GM12878 (cell line): ENCODE measurements at regions not wholly inside any gene's neighbourhood (a gene's known extent, or its start where the extent isn't known, plus 50 kb on each side); places are given as distances from the start of the nearest gene placed in this dataset.

Experiments used
- ATAC-seq: fragments of 200-7000 bp; cut with Tn5 transposase; 3 replicates; pipeline ENCODE4 v1.9.1; 2020; ENCODE audit warnings: mild to moderate bottlenecking, moderate library complexity
- BruUV-seq: library from RNA; stranded (reverse); fragments of 400-500 nt; replicated peaks from 2 replicates; lab custom pipeline; 2021; lab: Mats Ljungman, UMichigan
- CTCF ChIA-PET: fragments of 300-600 bp; sonication (Branson Sonifier 250); formaldehyde crosslinking; extraction: SDS; loops from one replicate; lab custom pipeline; 2021; ENCODE audit warnings: inconsistent platforms; lab: Yijun Ruan, JAX
- POLR2A ChIA-PET: fragments of 350-600 bp; formaldehyde crosslinking; extraction: SDS; loops from one replicate; lab custom pipeline; 2021; ENCODE audit warnings: inconsistent platforms; lab: Charles Lee
- RAD21 ChIA-PET: fragments of 300-600 bp; sonication (Branson Sonifier 250); formaldehyde crosslinking; loops from one replicate; lab custom pipeline; 2023; ENCODE audit warnings: antibody characterized with exemption; ENCODE audit not compliant: unreplicated experiment; lab: Charles Lee
- SMC1A ChIA-PET: fragments of 300-600 bp; sonication (Branson Sonifier 250); formaldehyde crosslinking; loops from one replicate; lab custom pipeline; 2023; ENCODE audit not compliant: unreplicated experiment, uncharacterized antibody; lab: Charles Lee
- DNase-seq: peaks from one replicate; pipeline ENCODE4 v3.0.0-alpha.2; 2011; ENCODE audit warnings: low read depth, low spot score
- FAIRE-seq: peaks from 3 replicates; lab custom pipeline; 2011; peaks lifted over from hg19 to GRCh38; lab: Jason Lieb, UNC
- H2AFZ ChIP-seq: 2 replicates; pipeline ENCODE4 v1.6.0; 2011; ENCODE audit warnings: low read depth, low read length, control low read depth; ENCODE audit not compliant: control insufficient read depth
- H3K27ac ChIP-seq: 2 replicates; pipeline ENCODE4 v1.5.1; 2011; ENCODE audit warnings: control low read depth; ENCODE audit not compliant: control insufficient read depth, insufficient read depth
- H3K27me3 ChIP-seq, 2 experiments: replicated peaks in 1 of 2; 2 replicates each; pipeline versions ENCODE4 v1.6.0 to v1.6.1; 2011; ENCODE audit warnings: low read length in 1 of 2; ENCODE audit not compliant: control insufficient read depth in 2 of 2, insufficient read depth in 2 of 2
- H3K36me3 ChIP-seq, 2 experiments: 2 replicates each; pipeline ENCODE4 v1.5.1; 2011; ENCODE audit warnings: low read length in 1 of 2; ENCODE audit not compliant: control insufficient read depth in 2 of 2, insufficient read depth in 2 of 2
- H3K4me1 ChIP-seq: 2 replicates; pipeline ENCODE4 v1.6.1; 2011; ENCODE audit warnings: mild to moderate bottlenecking, low read length, moderate library complexity, mixed read lengths; ENCODE audit not compliant: control insufficient read depth, insufficient read depth
- H3K4me2 ChIP-seq: 2 replicates; pipeline ENCODE4 v1.6.0; 2011; ENCODE audit warnings: control low read depth; ENCODE audit not compliant: control insufficient read depth, insufficient read depth
- H3K4me3 ChIP-seq: fragments of 200-600 bp; sonication (generic); 2 replicates; pipeline ENCODE4 v1.5.1; 2016
- H3K79me2 ChIP-seq: 2 replicates; pipeline ENCODE4 v1.6.0; 2011; ENCODE audit warnings: low read length; ENCODE audit not compliant: control insufficient read depth, insufficient read depth
- H3K9ac ChIP-seq: 2 replicates; pipeline ENCODE4 v1.8.0; 2011; ENCODE audit warnings: low read length, control low read depth, mixed read lengths; ENCODE audit not compliant: control insufficient read depth, insufficient read depth
- H3K9me3 ChIP-seq: replicated peaks from 3 replicates; pipeline ENCODE4 v1.5.1; 2011; ENCODE audit warnings: mild to moderate bottlenecking, low read length; ENCODE audit not compliant: control insufficient read depth, insufficient read depth
- H4K20me1 ChIP-seq: 2 replicates; pipeline ENCODE4 v1.6.0; 2011; ENCODE audit not compliant: control insufficient read depth, insufficient read depth
- BCL11A ChIP-seq: IDR thresholded peaks from 2 replicates; pipeline ENCODE4 v1.6.1; 2011; ENCODE audit warnings: low read depth, low read length
- BCLAF1 ChIP-seq: fragments of 450-650 bp; IDR thresholded peaks from 2 replicates; pipeline ENCODE4 v1.6.1; 2017; ENCODE audit warnings: antibody characterized with exemption, mild to moderate bottlenecking, moderate library complexity
- EED ChIP-seq: sonication (generic); IDR thresholded peaks from 2 replicates; pipeline ENCODE4 v1.6.1; 2016; ENCODE audit warnings: antibody characterized with exemption, low read depth
- ELK1 ChIP-seq: IDR thresholded peaks from 2 replicates; pipeline ENCODE4 v1.6.1; 2012; ENCODE audit warnings: low read depth, low read length, improper control_type of control experiment
- EP300 ChIP-seq, 2 experiments: fragments of 150-350 bp in 1 of 2; IDR thresholded peaks; 2 replicates each; pipeline ENCODE4 v1.6.1; 2011 to 2012; ENCODE audit warnings: low read depth in 2 of 2, low read length in 2 of 2, borderline replicate concordance in 1 of 2, improper control_type of control experiment in 1 of 2, inconsistent platforms in 1 of 2; ENCODE audit not compliant: control insufficient read depth in 1 of 2
- HSF1 ChIP-seq: fragments of 150-350 bp; IDR thresholded peaks from 2 replicates; pipeline ENCODE4 v1.6.1; 2014; ENCODE audit warnings: mild to moderate bottlenecking, low read depth, low read length
- MTA2 ChIP-seq: fragments of 450-650 bp; IDR thresholded peaks from 2 replicates; pipeline ENCODE4 v1.6.1; 2016; ENCODE audit warnings: low read depth, mild to moderate bottlenecking, moderate library complexity
- NFYA ChIP-seq: IDR thresholded peaks from 2 replicates; pipeline ENCODE4 v1.6.1; 2011; ENCODE audit warnings: low read depth, mild to moderate bottlenecking, low read length, improper control_type of control experiment, borderline replicate concordance
- SKIL ChIP-seq: fragments of 450-650 bp; IDR thresholded peaks from 2 replicates; pipeline ENCODE4 v1.6.1; 2017; ENCODE audit warnings: mild to moderate bottlenecking, low read depth, inconsistent platforms; ENCODE audit not compliant: poor library complexity, severe bottlenecking
- SRF ChIP-seq, 2 experiments: IDR thresholded peaks; 2 replicates each; pipeline ENCODE4 v1.6.1; 2011; ENCODE audit warnings: low read depth in 2 of 2, low read length in 2 of 2, mild to moderate bottlenecking in 1 of 2, moderate library complexity in 1 of 2
- STAT3 ChIP-seq: IDR thresholded peaks from 2 replicates; pipeline ENCODE4 v1.6.1; 2011; ENCODE audit warnings: low read depth, low read length, improper control_type of control experiment
- TAF1 ChIP-seq: IDR thresholded peaks from 2 replicates; pipeline ENCODE4 v1.6.1; 2011; ENCODE audit warnings: mild to moderate bottlenecking, low read depth, low read length, borderline replicate concordance
- ZBED1 ChIP-seq: IDR thresholded peaks from 2 replicates; pipeline ENCODE4 v1.6.1; 2016; ENCODE audit warnings: borderline replicate concordance
- ZBTB11 ChIP-seq: fragments of 450-650 bp; formaldehyde crosslinking; IDR thresholded peaks from 2 replicates; pipeline ENCODE4 v1.5.0; 2022; ENCODE audit warnings: mild to moderate bottlenecking, missing genetic modification characterization
- WGBS: methylation state at CpG from one replicate; pipeline ENCODE4 v1.1.6; 2016; ENCODE audit warnings: low lambda C conversion rate; ENCODE audit not compliant: insufficient replicate concordance, insufficient coverage; ENCODE audit errors: missing lambda C conversion rate; 5-methylcytosine and 5-hydroxymethylcytosine counted together
- in situ Hi-C: fragments of 300-500 bp; cut with MboI; formaldehyde crosslinking; loops from 9 replicates; pipeline ENCODE4 v1.14.3; 2018; ENCODE audit warnings: mixed read lengths
- intact Hi-C: fragments of 100-400 bp; cut with micrococcal nuclease; formaldehyde crosslinking; loops from one replicate; pipeline ENCODE4 v1.14.2; 2022; ENCODE audit not compliant: unreplicated experiment

GRCh38 chr20:40489886-40490285 is 199.2 kb downstream of the MAFB start:
- 0% methylated on average over 2 of the region's 2 CpGs for WGBS
- RAD21 ChIA-PET: no interaction called here
- ATAC-seq: no peak
- no peak overlapping the region for H3K4me3 ChIP-seq
- no peak overlapping the region for H3K27ac ChIP-seq
- SMC1A ChIA-PET: no interaction called here
- no peak overlapping the region for H2AFZ ChIP-seq
- CTCF ChIA-PET: no interaction called here
- no peaks in the 10 kb centered on the region for H4K20me1 ChIP-seq
- H3K9me3 ChIP-seq: no peaks in the 10 kb centered on the region
- no TSS peak for BruUV-seq
- FAIRE-seq: no peak
- no peaks in the 10 kb centered on the region for H3K36me3 ChIP-seq
- H3K79me2 ChIP-seq: no peaks in the 10 kb centered on the region
- no peaks in the 10 kb centered on the region for H3K4me1 ChIP-seq
- no peak overlapping the region for H3K9ac ChIP-seq
- no peaks in the 10 kb centered on the region; a peak in 1 of 4 replicates for H3K27me3 ChIP-seq
- intact Hi-C loops: no loop called here
- POLR2A ChIA-PET: no interaction called here
- in situ Hi-C loops: no loop called here
- H3K4me2 ChIP-seq: no peak overlapping the region
- no peak for DNase-seq
- no peak for TF ChIP-seq ZBTB11
- no peak for TF ChIP-seq EED
- TF ChIP-seq SKIL: no peak
- no peak for TF ChIP-seq NFYA
- TF ChIP-seq STAT3: no peak
- TF ChIP-seq BCLAF1: no peak
- TF ChIP-seq HSF1: no peak
- TF ChIP-seq TAF1: no peak
- no peak for TF ChIP-seq MTA2
- no peak for TF ChIP-seq ELK1
- no peak for TF ChIP-seq EP300 (IDR thresholded peaks at IDR 0.05; ENCODE audit: borderline replicate concordance in 1 of 2, control insufficient read depth in 1 of 2, low read depth in 2 of 2, low read length in 2 of 2)
- TF ChIP-seq ZBED1: no peak
- no peak for TF ChIP-seq SRF (IDR thresholded peaks at IDR 0.05; ENCODE audit: low read depth in 2 of 2, low read length in 2 of 2)
- TF ChIP-seq BCL11A: no peak
